ENCODE measurements at regions not wholly inside any gene's neighbourhood (a gene's known extent, or its start where the extent isn't known, plus 50 kb on each side); places are given as distances from the start of the nearest gene placed in this dataset.
"Not testable (repeated sequence)": the region's sequence is repeated elsewhere in the genome, so short reads cannot be mapped to it uniquely, and the experiment has no call there.

GRCh38 chr7:63627590-63628485 lies 370.8 kb upstream of the ZNF722 start:
- not testable (repeated sequence) for TF ChIP-seq CTCF, POLR2A (IDR thresholded peaks at IDR 0.05)

Data from adrenal gland (tissue), 5 donors.